ENCODE measurements at regions not wholly inside any gene's neighbourhood (a gene's known extent, or its start where the extent isn't known, plus 50 kb on each side); places are given as distances from the start of the nearest gene placed in this dataset.

DNA sequence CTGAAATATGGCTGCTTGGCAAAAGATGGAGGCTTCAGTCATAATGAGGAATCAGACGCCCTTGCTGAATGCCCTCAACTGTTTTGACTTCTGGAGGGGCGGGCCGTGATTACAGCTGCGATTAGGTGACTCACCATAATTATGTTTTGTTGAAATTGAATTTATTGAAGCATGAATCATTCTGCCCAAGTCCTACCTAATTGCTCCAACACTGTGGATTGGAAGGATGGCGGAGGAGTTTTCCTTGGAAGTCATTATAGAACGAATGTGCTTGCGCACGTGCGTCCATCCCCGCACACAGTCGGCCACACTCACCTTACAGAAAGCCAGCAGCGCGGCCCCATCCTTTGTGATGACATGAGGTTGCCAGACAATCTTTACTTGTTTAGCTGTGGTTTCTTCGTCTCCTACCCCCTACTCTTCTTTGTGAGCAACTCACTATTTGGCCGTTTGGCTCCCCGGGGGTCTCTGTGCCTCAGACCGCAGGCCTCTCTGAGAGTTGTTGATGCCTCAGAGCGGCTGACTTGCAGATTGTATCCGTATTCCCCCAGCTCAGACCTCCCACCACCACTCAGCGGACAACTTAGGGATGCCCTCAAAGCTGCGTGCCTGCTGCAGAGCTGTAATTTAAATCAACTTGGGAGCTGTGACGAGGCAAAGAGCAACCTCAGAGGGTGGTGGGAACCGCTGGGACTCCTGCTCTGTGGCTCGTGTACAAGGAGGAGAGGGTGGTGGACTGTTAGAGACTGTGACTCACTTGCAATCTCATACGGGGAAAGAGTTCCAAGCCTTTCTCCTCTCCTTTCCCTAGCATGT is 513.4 kb downstream of the TNS1 start:
- H3K27me3 ChIP-seq (ENCODE audit: insufficient read depth in 3 of 3, low read length in 2 of 3), result no peaks in the 10 kb centered on the region
- H3K4me1 ChIP-seq, result no peaks in the 10 kb centered on the region
- H3K36me3 ChIP-seq (ENCODE audit: insufficient read depth in 1 of 2, low read depth in 1 of 2), result no peaks in the 10 kb centered on the region
- intact Hi-C loops (cut with DNase I), result no loop called here
- TF ChIP-seq, protein P1, sequence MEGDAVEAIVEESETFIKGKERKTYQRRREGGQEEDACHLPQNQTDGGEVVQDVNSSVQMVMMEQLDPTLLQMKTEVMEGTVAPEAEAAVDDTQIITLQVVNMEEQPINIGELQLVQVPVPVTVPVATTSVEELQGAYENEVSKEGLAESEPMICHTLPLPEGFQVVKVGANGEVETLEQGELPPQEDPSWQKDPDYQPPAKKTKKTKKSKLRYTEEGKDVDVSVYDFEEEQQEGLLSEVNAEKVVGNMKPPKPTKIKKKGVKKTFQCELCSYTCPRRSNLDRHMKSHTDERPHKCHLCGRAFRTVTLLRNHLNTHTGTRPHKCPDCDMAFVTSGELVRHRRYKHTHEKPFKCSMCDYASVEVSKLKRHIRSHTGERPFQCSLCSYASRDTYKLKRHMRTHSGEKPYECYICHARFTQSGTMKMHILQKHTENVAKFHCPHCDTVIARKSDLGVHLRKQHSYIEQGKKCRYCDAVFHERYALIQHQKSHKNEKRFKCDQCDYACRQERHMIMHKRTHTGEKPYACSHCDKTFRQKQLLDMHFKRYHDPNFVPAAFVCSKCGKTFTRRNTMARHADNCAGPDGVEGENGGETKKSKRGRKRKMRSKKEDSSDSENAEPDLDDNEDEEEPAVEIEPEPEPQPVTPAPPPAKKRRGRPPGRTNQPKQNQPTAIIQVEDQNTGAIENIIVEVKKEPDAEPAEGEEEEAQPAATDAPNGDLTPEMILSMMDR (IDR thresholded peaks at IDR 0.05), result no peak
- ATAC-seq (no peak), DNase-seq (no peak)
- no peak overlapping the region for H3K27ac ChIP-seq
- no peaks in the 10 kb centered on the region for H3K9me3 ChIP-seq
- H3K4me3 ChIP-seq, result no peak overlapping the region
- 80 to 87% (median 84%) methylated on average over 25 of the region's 25 CpGs for WGBS, 3 donors

DNA sequence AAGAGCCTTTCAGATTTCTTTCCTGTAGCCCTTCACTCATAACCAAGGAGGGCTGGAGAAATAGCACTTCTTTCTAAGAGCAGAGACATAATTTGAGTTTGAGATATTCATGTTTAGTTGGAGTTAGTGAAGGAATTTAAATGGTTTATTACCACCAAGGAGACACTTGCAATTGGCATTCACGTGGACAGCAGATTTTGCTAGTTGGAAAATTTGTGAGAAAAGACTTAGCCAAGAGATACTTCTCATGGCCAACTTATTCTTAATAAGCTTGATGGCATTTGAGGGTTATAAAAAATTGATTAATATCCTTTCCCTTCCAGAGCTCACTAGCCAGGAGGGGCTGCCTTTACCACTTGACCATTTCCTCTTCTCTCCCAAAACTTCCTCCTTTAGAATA is 518.7 kb downstream of the TNS1 start:
- no peak overlapping the region for H3K4me3 ChIP-seq
- DNase-seq (no peak), ATAC-seq (no peak)
- H3K27me3 ChIP-seq (ENCODE audit: insufficient read depth in 3 of 3, low read length in 2 of 3), result no peaks in the 10 kb centered on the region
- 78 to 82% (median 80%) methylated on average over 1 of the region's 1 CpG for WGBS, 3 donors
- no peaks in the 10 kb centered on the region for H3K36me3 ChIP-seq (ENCODE audit: insufficient read depth in 1 of 2, low read depth in 1 of 2)
- intact Hi-C loops (cut with DNase I), result no loop called here
- H3K4me1 ChIP-seq, result no peaks in the 10 kb centered on the region
- TF ChIP-seq, protein P1 (IDR thresholded peaks at IDR 0.05), result no peak
- H3K27ac ChIP-seq, result no peak overlapping the region
- H3K9me3 ChIP-seq, result no peaks in the 10 kb centered on the region

DNA sequence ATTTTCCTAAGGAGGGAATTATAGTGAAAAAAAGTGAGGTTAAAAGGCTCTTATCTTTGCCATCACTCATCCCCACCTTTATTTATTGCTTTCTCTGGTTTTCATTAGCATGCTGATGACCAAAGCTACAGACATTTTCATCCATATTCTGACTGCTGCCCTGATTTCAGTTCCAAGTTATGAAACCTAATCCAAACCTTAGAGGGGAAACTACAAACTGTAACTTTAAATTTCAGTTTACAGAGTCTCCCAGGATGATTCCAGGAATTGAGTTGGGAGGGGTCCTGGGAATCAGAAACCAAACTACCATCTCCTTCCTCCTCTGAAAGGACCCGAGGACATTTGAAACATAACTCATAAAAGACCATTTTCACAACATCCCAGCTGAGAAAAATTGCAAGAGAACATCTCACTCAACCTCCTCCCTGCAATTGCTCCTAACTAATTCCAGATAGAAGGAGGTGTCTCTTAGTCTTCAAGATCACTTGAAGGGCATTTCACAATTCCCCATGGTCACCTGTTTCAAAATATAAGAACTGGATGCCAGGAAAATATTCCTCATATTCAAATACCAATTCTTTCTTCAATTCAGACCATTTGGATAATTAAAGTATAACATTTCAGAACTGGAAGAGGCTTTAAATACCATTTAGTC is 520.6 kb downstream of the TNS1 start:
- no peak overlapping the region for H3K27ac ChIP-seq
- TF ChIP-seq, protein P1 (IDR thresholded peaks at IDR 0.05), result no peak
- H3K36me3 ChIP-seq (ENCODE audit: insufficient read depth in 1 of 2, low read depth in 1 of 2), result no peaks in the 10 kb centered on the region
- DNase-seq, result no peak
- intact Hi-C loops (cut with DNase I), result no loop called here
- no peak for ATAC-seq
- no peaks in the 10 kb centered on the region for H3K27me3 ChIP-seq (ENCODE audit: insufficient read depth in 3 of 3, low read length in 2 of 3)
- H3K4me3 ChIP-seq, result no peak overlapping the region
- 21 to 44% (median 22%) methylated on average over 1 of the region's 1 CpG for WGBS, 3 donors
- no peaks in the 10 kb centered on the region for H3K9me3 ChIP-seq
- no peaks in the 10 kb centered on the region for H3K4me1 ChIP-seq

DNA sequence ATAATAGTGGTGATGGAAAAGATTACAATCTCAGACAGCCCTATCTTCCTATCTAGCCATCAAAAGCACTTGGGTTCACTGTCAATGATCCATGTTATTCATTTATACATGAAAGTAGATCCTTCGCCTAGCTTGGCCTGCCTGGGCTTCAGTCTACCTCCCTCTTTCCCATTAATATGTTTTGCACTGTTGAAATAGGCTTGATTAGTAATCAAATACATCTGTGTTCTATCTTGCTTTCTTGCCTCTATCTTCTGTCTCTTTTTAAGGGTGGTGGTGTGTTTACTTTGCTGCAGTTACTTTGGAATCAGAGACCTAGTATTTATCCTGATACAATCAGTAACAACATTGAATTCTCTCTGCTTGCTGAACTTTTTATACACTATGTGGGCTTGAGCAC is 521.2 kb downstream of the TNS1 start:
- H3K27ac ChIP-seq, result no peak overlapping the region
- H3K9me3 ChIP-seq, result no peaks in the 10 kb centered on the region
- intact Hi-C loops (cut with DNase I), result no loop called here
- DNase-seq, result no peak
- WGBS, 3 donors, result 96 to 100% (median 100%) methylated on average over 1 of the region's 1 CpG
- H3K4me3 ChIP-seq, result no peak overlapping the region
- TF ChIP-seq, protein P1 (IDR thresholded peaks at IDR 0.05), result no peak
- H3K4me1 ChIP-seq, result no peaks in the 10 kb centered on the region
- no peaks in the 10 kb centered on the region for H3K36me3 ChIP-seq (ENCODE audit: insufficient read depth in 1 of 2, low read depth in 1 of 2)
- no peak for ATAC-seq
- H3K27me3 ChIP-seq (ENCODE audit: insufficient read depth in 3 of 3, low read length in 2 of 3), result no peaks in the 10 kb centered on the region

Data from psoas muscle (tissue), 7 donors.